ENCODE measurements at regions not wholly inside any gene's neighbourhood (a gene's known extent, or its start where the extent isn't known, plus 50 kb on each side); places are given as distances from the start of the nearest gene placed in this dataset.

DNA sequence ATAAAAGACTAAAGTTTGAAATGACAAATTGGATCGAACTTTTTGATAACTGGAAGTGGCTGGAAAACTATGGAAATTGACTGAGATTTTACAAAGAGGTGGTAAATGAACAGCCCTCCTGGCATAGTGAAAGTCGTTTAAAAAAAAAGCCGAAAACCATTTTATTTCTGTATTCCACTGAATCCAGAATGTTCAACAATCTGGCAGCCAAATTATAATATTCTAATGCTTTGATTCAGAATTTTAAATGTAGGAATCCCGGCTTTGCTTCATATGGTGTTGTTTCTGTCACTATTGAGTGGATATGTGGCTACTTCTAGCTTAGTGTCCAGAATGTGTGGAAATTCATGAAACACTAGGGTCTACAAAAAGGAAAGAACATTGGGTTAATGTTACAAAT is 208.9 kb upstream of the DCBLD2 start:
- TF ChIP-seq POLR2A (IDR thresholded peaks at IDR 0.05) = no peak
- TF ChIP-seq, protein P1, sequence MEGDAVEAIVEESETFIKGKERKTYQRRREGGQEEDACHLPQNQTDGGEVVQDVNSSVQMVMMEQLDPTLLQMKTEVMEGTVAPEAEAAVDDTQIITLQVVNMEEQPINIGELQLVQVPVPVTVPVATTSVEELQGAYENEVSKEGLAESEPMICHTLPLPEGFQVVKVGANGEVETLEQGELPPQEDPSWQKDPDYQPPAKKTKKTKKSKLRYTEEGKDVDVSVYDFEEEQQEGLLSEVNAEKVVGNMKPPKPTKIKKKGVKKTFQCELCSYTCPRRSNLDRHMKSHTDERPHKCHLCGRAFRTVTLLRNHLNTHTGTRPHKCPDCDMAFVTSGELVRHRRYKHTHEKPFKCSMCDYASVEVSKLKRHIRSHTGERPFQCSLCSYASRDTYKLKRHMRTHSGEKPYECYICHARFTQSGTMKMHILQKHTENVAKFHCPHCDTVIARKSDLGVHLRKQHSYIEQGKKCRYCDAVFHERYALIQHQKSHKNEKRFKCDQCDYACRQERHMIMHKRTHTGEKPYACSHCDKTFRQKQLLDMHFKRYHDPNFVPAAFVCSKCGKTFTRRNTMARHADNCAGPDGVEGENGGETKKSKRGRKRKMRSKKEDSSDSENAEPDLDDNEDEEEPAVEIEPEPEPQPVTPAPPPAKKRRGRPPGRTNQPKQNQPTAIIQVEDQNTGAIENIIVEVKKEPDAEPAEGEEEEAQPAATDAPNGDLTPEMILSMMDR (IDR thresholded peaks at IDR 0.05) = no peak

Measured in Peyer's patch (tissue), 4 donors.